GM23248 (cell line): ENCODE measurements at regions not wholly inside any gene's neighbourhood (a gene's known extent, or its start where the extent isn't known, plus 50 kb on each side); places are given as distances from the start of the nearest gene placed in this dataset.
"Not testable (repeated sequence)": the region's sequence is repeated elsewhere in the genome, so short reads cannot be mapped to it uniquely, and the experiment has no call there.

Experiments used
- DNase-seq: peaks from one replicate; pipeline ENCODE4 v3.0.0-alpha.2; 2015
- H2AFZ ChIP-seq: fragments of 200-600 bp; sonication (generic); 2 replicates; pipeline ENCODE4 v1.6.1; 2016; ENCODE audit warnings: antibody characterized with exemption
- H3F3A ChIP-seq: fragments of 200-600 bp; sonication (generic); 2 replicates; pipeline ENCODE4 v1.6.1; 2016; ENCODE audit warnings: mild to moderate bottlenecking, antibody characterized with exemption, mixed run types; ENCODE audit not compliant: insufficient read depth
- H3K27ac ChIP-seq: fragments of 200-600 bp; sonication (generic); 2 replicates; pipeline ENCODE4 v1.5.1; 2016; ENCODE audit warnings: mild to moderate bottlenecking
- H3K27me3 ChIP-seq: fragments of 200-600 bp; sonication (generic); replicated peaks from 2 replicates; pipeline ENCODE4 v1.6.1; 2016; ENCODE audit warnings: mild to moderate bottlenecking; ENCODE audit not compliant: insufficient read depth
- H3K36me3 ChIP-seq: fragments of 200-600 bp; sonication (generic); 2 replicates; pipeline ENCODE4 v1.6.1; 2016; ENCODE audit warnings: low read depth, mild to moderate bottlenecking
- H3K4me1 ChIP-seq: fragments of 200-600 bp; sonication (generic); 2 replicates; pipeline ENCODE4 v1.6.1; 2016; ENCODE audit warnings: mild to moderate bottlenecking; ENCODE audit not compliant: insufficient read depth
- H3K4me2 ChIP-seq: fragments of 200-600 bp; sonication (generic); one replicate; pipeline ENCODE4 v1.6.1; 2016; ENCODE audit warnings: mild to moderate bottlenecking; ENCODE audit not compliant: unreplicated experiment
- H3K4me3 ChIP-seq: fragments of 200-600 bp; sonication (generic); 2 replicates; pipeline ENCODE4 v1.5.1; 2016; ENCODE audit warnings: mild to moderate bottlenecking
- H3K79me2 ChIP-seq: fragments of 200-600 bp; sonication (generic); 2 replicates; pipeline ENCODE4 v1.6.1; 2016; ENCODE audit warnings: mild to moderate bottlenecking; ENCODE audit not compliant: insufficient read depth
- H3K9ac ChIP-seq: fragments of 200-600 bp; sonication (generic); 2 replicates; pipeline ENCODE4 v1.6.1; 2016; ENCODE audit warnings: mild to moderate bottlenecking
- H3K9me2 ChIP-seq: fragments of 200-600 bp; sonication (generic); 2 replicates; pipeline ENCODE4 v1.6.1; 2016; ENCODE audit warnings: mixed run types, mild to moderate bottlenecking, moderate library complexity; ENCODE audit not compliant: insufficient read depth
- H3K9me3 ChIP-seq: fragments of 200-600 bp; sonication (generic); one replicate; pipeline ENCODE4 v1.6.1; 2017; ENCODE audit warnings: low read depth
- H4K20me1 ChIP-seq: fragments of 200-600 bp; sonication (generic); 2 replicates; pipeline ENCODE4 v1.6.0; 2016; ENCODE audit not compliant: insufficient read depth
- EZH2 ChIP-seq: fragments of 200-600 bp; sonication (generic); IDR thresholded peaks from 2 replicates; pipeline ENCODE4 v1.6.1; 2018; ENCODE audit warnings: antibody characterized with exemption, mild to moderate bottlenecking; ENCODE audit not compliant: insufficient read depth, poor library complexity, severe bottlenecking
- EZH2phosphoT487 ChIP-seq: fragments of 200-600 bp; sonication (generic); IDR thresholded peaks from 2 replicates; pipeline ENCODE4 v1.6.1; 2018; ENCODE audit warnings: antibody characterized with exemption, moderate library complexity, mild to moderate bottlenecking, low read depth; ENCODE audit not compliant: insufficient read depth
- WGBS, 2 experiments: methylation state at CpG; one replicate each; pipeline ENCODE4 v1.1.6; 2015 to 2017; ENCODE audit warnings: low lambda C conversion rate in 2 of 2, low coverage in 1 of 2; ENCODE audit errors: missing lambda C conversion rate in 2 of 2; 5-methylcytosine and 5-hydroxymethylcytosine counted together
- in situ Hi-C: fragments of 300-500 bp; cut with MboI; formaldehyde crosslinking; loops from 2 replicates; pipeline ENCODE4 v1.15.0; 2020

DNA sequence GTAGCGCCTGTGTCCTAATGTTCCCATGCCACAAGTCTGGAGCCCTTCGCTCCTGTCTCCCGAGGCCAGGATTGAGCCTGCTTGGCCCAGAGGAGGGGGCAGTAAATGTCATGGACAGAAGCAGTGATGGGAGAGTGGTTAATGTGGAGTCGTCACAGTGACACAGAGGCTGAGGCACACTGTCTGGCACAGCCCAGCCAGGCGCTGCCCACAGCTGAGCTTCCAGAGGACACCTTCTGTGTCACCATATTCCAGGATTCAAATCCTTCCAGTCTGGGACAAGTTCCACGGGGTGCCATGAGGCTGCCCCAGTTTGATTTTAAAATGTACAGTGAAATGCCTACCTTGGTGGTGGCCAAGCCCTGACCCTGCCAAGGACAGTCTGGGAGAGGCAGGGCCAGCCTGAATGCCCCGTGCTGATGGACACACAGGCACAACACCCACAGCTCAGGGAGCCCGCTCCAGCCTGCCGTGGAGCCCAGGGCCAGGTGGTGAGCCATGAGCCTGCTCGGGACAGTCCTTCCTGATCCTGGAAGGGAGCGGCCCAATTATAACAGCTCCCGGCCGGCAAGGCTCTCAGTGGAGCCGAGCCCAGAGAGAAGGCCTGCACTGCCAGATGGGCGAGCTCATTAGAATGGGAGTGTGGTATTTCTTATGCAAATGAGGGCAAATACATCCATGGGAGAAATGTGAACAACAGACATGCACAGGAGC, 99.1 kb upstream of the RUFY1 start:
- in situ Hi-C loops: no loop called here
- no peak overlapping the region for H3K4me3 ChIP-seq
- H3K79me2 ChIP-seq: no peaks in the 10 kb centered on the region
- DNase-seq: no peak
- no peaks in the 10 kb centered on the region for H3K9me2 ChIP-seq
- H3K27ac ChIP-seq: no peak overlapping the region
- H3K9me3 ChIP-seq: no peaks in the 10 kb centered on the region
- no peak overlapping the region for H3K4me2 ChIP-seq
- H3K36me3 ChIP-seq: no peaks in the 10 kb centered on the region
- H3K27me3 ChIP-seq: no peaks in the 10 kb centered on the region
- no peaks in the 10 kb centered on the region for H4K20me1 ChIP-seq
- H3K9ac ChIP-seq: no peak overlapping the region
- H2AFZ ChIP-seq: no peak overlapping the region
- H3F3A ChIP-seq: no peaks in the 10 kb centered on the region
- TF ChIP-seq EZH2: no peak
- no peak for TF ChIP-seq EZH2phosphoT487
- WGBS, 2 experiments: 34 to 35% methylated on average over 15 of the region's 15 CpGs
- H3K4me1 ChIP-seq: no peaks in the 10 kb centered on the region

DNA sequence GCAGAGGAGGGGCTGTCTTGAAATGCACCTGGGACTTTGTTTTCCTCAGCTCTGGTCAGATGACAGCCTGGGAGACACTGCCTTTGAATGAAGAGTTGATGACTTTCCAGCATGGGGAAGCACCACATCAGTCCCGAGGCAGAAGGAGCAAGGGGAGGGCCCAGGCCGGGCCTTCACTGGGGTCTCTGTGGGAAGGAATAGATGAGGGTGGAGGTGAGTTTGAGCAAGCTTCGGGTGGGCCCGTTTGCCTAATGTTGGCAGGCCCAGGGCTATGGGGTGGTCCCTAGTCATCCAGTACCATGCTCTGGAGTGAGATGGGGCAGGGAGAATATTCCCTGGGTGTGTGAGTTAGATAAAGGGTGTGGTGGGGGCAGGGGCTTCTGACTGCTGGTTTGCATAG, 100.4 kb upstream of the RUFY1 start:
- H2AFZ ChIP-seq, H3K4me2 ChIP-seq, H3K9me2 ChIP-seq, H3F3A ChIP-seq, H3K4me1 ChIP-seq, DNase-seq, H3K36me3 ChIP-seq, H3K79me2 ChIP-seq, H3K27me3 ChIP-seq, H3K27ac ChIP-seq, H3K9me3 ChIP-seq, H3K4me3 ChIP-seq, in situ Hi-C loops, H4K20me1 ChIP-seq, H3K9ac ChIP-seq: not testable (repeated sequence)
- WGBS, 2 experiments: 17 to 28% methylated on average over 4 of the region's 4 CpGs

DNA sequence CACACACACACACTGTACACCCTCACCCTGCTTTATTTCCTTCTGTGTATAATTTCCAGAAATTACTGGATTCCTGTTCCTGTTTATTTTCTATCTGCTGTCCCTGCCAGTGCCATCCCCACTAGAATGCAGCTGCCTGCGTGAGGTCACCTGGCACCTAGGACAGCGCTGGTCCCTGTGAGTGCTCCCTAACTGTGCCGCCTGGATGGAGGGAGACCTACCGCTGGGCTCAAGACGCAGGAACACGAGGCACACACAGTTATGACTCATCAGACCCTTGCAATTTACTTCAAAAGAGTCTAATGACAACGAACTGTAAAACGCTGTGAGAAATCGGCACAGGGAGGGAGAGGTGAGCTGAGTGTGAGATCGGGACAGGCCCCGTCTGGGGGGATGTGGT, 102.1 kb upstream of the RUFY1 start:
- H3K36me3 ChIP-seq: not testable (repeated sequence)

DNA sequence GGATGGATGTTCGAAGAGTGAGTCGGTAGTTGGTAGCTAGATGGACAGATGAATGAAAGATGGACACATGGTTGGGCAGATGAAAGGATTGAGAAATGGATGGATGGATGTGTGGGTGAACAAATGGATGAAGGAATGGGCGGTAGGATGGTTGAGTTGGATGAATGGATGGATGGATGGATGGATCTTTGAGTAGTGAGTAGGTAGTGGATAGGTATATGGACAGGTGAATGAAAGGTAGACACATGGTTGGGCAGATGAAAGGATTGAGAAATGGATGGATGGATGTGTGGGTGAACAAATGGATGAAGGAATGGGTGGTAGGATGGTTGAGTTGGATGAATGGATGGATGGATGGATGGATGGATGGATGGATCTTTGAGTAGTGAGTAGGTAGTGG, 97.0 kb upstream of the ADAMTS2 start:
- H3K9ac ChIP-seq, in situ Hi-C loops, H3K79me2 ChIP-seq, DNase-seq, H3K27ac ChIP-seq, H3K9me2 ChIP-seq, H4K20me1 ChIP-seq, H2AFZ ChIP-seq, H3K4me1 ChIP-seq, H3F3A ChIP-seq, H3K36me3 ChIP-seq, H3K9me3 ChIP-seq, H3K27me3 ChIP-seq, H3K4me3 ChIP-seq, H3K4me2 ChIP-seq: not testable (repeated sequence)
- WGBS, 2 experiments: 62 to 71% methylated on average over 3 of the region's 3 CpGs

More for the DNA sequence above, 102.1 kb upstream of the RUFY1 start:
- DNase-seq, H3K4me3 ChIP-seq, H3K9me3 ChIP-seq, H3F3A ChIP-seq, H3K27me3 ChIP-seq, in situ Hi-C loops, H3K4me2 ChIP-seq, H3K79me2 ChIP-seq, H4K20me1 ChIP-seq, H3K9me2 ChIP-seq, H3K4me1 ChIP-seq, H3K9ac ChIP-seq, H3K27ac ChIP-seq, H2AFZ ChIP-seq: not testable (repeated sequence)
- WGBS, 2 experiments: no CpG with 5 or more reads among the region's 11 CpGs

DNA sequence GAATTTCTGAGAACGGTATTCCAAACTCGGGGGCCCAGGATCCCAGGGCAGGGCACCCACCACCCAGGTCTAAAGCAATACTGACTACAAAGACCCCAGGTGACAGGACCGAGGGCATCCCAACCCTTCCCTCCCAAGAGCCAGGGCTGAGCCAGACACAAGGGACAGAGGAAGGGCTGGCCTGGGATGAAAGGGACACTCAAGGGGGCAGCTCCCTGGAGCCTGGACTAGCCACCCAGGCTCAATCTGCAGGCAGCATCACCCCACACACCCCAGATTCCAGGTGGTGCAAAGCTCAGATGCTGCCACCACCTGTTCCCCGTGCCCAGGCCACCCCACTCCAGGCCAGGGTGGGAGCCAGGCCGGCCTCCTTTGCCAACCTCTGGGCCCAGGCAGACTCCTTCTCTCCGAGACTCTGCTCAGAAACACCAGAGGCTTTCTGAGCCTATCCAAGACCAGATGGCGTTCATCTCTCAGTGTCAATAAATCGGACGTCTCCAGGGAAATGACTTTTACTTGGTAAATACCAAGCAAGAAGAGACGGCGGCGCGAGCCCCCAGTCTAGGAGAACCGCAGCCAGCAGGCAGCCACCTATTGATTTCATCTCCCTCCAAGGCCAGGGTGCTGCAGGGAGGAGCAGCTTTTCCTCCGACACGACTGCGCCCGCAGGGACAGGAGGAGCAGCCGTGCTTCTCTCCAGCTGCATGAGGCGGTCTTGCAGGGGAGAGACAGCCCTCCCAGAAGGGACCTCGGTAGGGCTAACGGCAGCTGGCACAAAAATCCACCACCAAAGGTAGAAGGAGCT, 94.1 kb upstream of the ADAMTS2 start:
- Histone ChIP-seq H3K4me2 (no peak overlapping the region), H3K27ac (no peak overlapping the region), H3K36me3 (no peaks in the 10 kb centered on the region), H3K27me3 (no peaks in the 10 kb centered on the region), H3K9me2 (no peaks in the 10 kb centered on the region), H4K20me1 (no peaks in the 10 kb centered on the region), H3F3A (no peaks in the 10 kb centered on the region), H3K79me2 (no peaks in the 10 kb centered on the region), H3K9ac (no peak overlapping the region), H2AFZ (no peak overlapping the region), H3K4me1 (no peaks in the 10 kb centered on the region), H3K4me3 (no peak overlapping the region), H3K9me3 (no peaks in the 10 kb centered on the region)
- no peak for DNase-seq
- TF ChIP-seq EZH2 (no peak), EZH2phosphoT487 (no peak)
- WGBS, 2 experiments: 66 to 72% methylated on average over 21 to 22 of the region's 22 CpGs
- in situ Hi-C loops: no loop called here
